Neural crest cell (in vitro differentiated cells): ENCODE measurements at regions not wholly inside any gene's neighbourhood (a gene's known extent, or its start where the extent isn't known, plus 50 kb on each side); places are given as distances from the start of the nearest gene placed in this dataset.

Experiments used
- DNase-seq: peaks from one replicate; pipeline ENCODE4 v3.0.0; 2021; ENCODE audit warnings: low read depth, mixed read lengths, low spot score
- H3K27ac Mint-ChIP-seq: one replicate; pipeline ENCODE4 v1.8.0; 2021; ENCODE audit warnings: mild to moderate bottlenecking, mixed read lengths; ENCODE audit not compliant: unreplicated experiment
- H3K27me3 Mint-ChIP-seq: 2 replicates; pipeline ENCODE4 v1.8.0; 2021; ENCODE audit warnings: low read depth, mild to moderate bottlenecking, mixed read lengths
- H3K36me3 Mint-ChIP-seq: 2 replicates; pipeline ENCODE4 v1.8.0; 2021; ENCODE audit warnings: low read depth, mild to moderate bottlenecking, mixed read lengths
- H3K4me1 Mint-ChIP-seq: 2 replicates; pipeline ENCODE4 v1.8.0; 2021; ENCODE audit warnings: mixed read lengths
- H3K4me3 Mint-ChIP-seq: one replicate; pipeline ENCODE4 v1.8.0; 2021; ENCODE audit warnings: mild to moderate bottlenecking, mixed read lengths
- H3K9me3 Mint-ChIP-seq: 2 replicates; pipeline ENCODE4 v1.8.0; 2021; ENCODE audit warnings: mixed read lengths
- CTCF ChIP-seq: fragments of 200-600 bp; sonication (generic); conservative IDR thresholded peaks from 2 replicates; pipeline ENCODE4 v1.5.0; 2021; ENCODE audit warnings: antibody characterized with exemption, mild to moderate bottlenecking

- Mint-ChIP-seq H3K36me3 (peaks cover 3% of the 10 kb centered on the region), H3K27ac (no peak overlapping the region), H3K9me3 (peaks cover 16% of the 10 kb centered on the region), H3K4me1 (no peaks in the 10 kb centered on the region), H3K4me3 (no peak overlapping the region), H3K27me3 (no peaks in the 10 kb centered on the region)
- no peak for TF ChIP-seq CTCF
- DNase-seq = no peak
Observed at GRCh38 chr9:80899208-80899607, 790.1 kb downstream of the TLE1 start.

GRCh38 chr9:80893190-80893589, 796.2 kb downstream of the TLE1 start:
- Mint-ChIP-seq H3K9me3 (peaks cover 13% of the 10 kb centered on the region), H3K36me3 (peaks cover 3% of the 10 kb centered on the region), H3K4me1 (no peaks in the 10 kb centered on the region), H3K27me3 (no peaks in the 10 kb centered on the region), H3K27ac (no peak overlapping the region), H3K4me3 (no peak overlapping the region)
- no peak for DNase-seq
- TF ChIP-seq CTCF = no peak

GRCh38 chr9:80892703-80893102, 796.6 kb downstream of the TLE1 start:
- DNase-seq = no peak
- TF ChIP-seq CTCF = no peak
- peaks cover 3% of the 10 kb centered on the region for H3K36me3 Mint-ChIP-seq
- H3K4me3 Mint-ChIP-seq = no peak overlapping the region
- H3K27me3 Mint-ChIP-seq = no peaks in the 10 kb centered on the region
- H3K4me1 Mint-ChIP-seq = no peaks in the 10 kb centered on the region
- no peak overlapping the region for H3K27ac Mint-ChIP-seq
- peaks cover 13% of the 10 kb centered on the region for H3K9me3 Mint-ChIP-seq

- Mint-ChIP-seq H3K27ac (no peak overlapping the region), H3K4me1 (no peaks in the 10 kb centered on the region), H3K36me3 (no peaks in the 10 kb centered on the region), H3K9me3 (peaks cover 5% of the 10 kb centered on the region), H3K4me3 (no peak overlapping the region), H3K27me3 (no peaks in the 10 kb centered on the region)
- no peak for TF ChIP-seq CTCF
- DNase-seq = no peak
Observed at GRCh38 chr9:80890124-80890523, 799.2 kb downstream of the TLE1 start.

GRCh38 chr9:80885894-80886293, 803.5 kb downstream of the TLE1 start:
- no peak for DNase-seq
- no peaks in the 10 kb centered on the region for H3K27me3 Mint-ChIP-seq
- peaks cover 15% of the 10 kb centered on the region for H3K4me1 Mint-ChIP-seq

More at GRCh38 chr9:80885894-80886293, 803.5 kb downstream of the TLE1 start:
- Mint-ChIP-seq H3K9me3 (peaks cover 2% of the 10 kb centered on the region), H3K36me3 (no peaks in the 10 kb centered on the region), H3K4me3 (no peak overlapping the region), H3K27ac (no peak overlapping the region)
- TF ChIP-seq CTCF = no peak
